ENCODE measurements at regions not wholly inside any gene's neighbourhood (a gene's known extent, or its start where the extent isn't known, plus 50 kb on each side); places are given as distances from the start of the nearest gene placed in this dataset.
A peak's percentile ranks its signal among the peaks of the same experiment; 100 is the strongest.

- TF ChIP-seq CTCF (IDR thresholded peaks at IDR 0.05; ENCODE audit: low read depth, low read length), result no peak
- in situ Hi-C loops (cut with HindIII; ENCODE audit: low sequenced_read_pairs), result no loop called here
- peak; percentile 26 for DNase-seq (ENCODE audit: low read depth, low spot score)
- no peak overlapping the region for H3K4me3 ChIP-seq (ENCODE audit: low read depth, low read length)
These were observed 101.7 kb upstream of the SERP2 start for GRCh38 chr13:44271915-44272341.

- no peak for TF ChIP-seq CTCF (IDR thresholded peaks at IDR 0.05; ENCODE audit: low read depth, low read length)
- in situ Hi-C loops (cut with HindIII; ENCODE audit: low sequenced_read_pairs), result no loop called here
- DNase-seq (ENCODE audit: low read depth, low spot score), result peak; percentile 93
- no peak overlapping the region for H3K4me3 ChIP-seq (ENCODE audit: low read depth, low read length)
These were observed 100.9 kb upstream of the SERP2 start for GRCh38 chr13:44272692-44273091.

- H3K4me3 ChIP-seq (ENCODE audit: low read depth, low read length), result no peak overlapping the region
- DNase-seq (ENCODE audit: low read depth, low spot score), result no peak
- in situ Hi-C loops (cut with HindIII; ENCODE audit: low sequenced_read_pairs), result no loop called here
- TF ChIP-seq CTCF (IDR thresholded peaks at IDR 0.05; ENCODE audit: low read depth, low read length), result no peak
These were observed 100.4 kb upstream of the SERP2 start for GRCh38 chr13:44273216-44273615.

GRCh38 chr13:44273991-44274770 lies 99.4 kb upstream of the SERP2 start:
- in situ Hi-C loops (cut with HindIII; ENCODE audit: low sequenced_read_pairs), result no loop called here
- TF ChIP-seq CTCF (IDR thresholded peaks at IDR 0.05; ENCODE audit: low read depth, low read length), result no peak
- no peak overlapping the region for H3K4me3 ChIP-seq (ENCODE audit: low read depth, low read length)
- peak; percentile 71 for DNase-seq (ENCODE audit: low read depth, low spot score)

GRCh38 chr13:44274771-44275205 lies 98.8 kb upstream of the SERP2 start:
- in situ Hi-C loops (cut with HindIII; ENCODE audit: low sequenced_read_pairs), result no loop called here
- peak; percentile 26 for DNase-seq (ENCODE audit: low read depth, low spot score)
- no peak for TF ChIP-seq CTCF (IDR thresholded peaks at IDR 0.05; ENCODE audit: low read depth, low read length)
- H3K4me3 ChIP-seq (ENCODE audit: low read depth, low read length), result no peak overlapping the region

- no peak for DNase-seq (ENCODE audit: low read depth, low spot score)
- H3K4me3 ChIP-seq (ENCODE audit: low read depth, low read length), result no peak overlapping the region
- in situ Hi-C loops (cut with HindIII; ENCODE audit: low sequenced_read_pairs), result no loop called here
- no peak for TF ChIP-seq CTCF (IDR thresholded peaks at IDR 0.05; ENCODE audit: low read depth, low read length)
These were observed 98.2 kb upstream of the SERP2 start for GRCh38 chr13:44275381-44275780.

Data from astrocyte of the spinal cord (primary cell).